Upper lobe of right lung (tissue), 1 donor: ENCODE measurements at regions not wholly inside any gene's neighbourhood (a gene's known extent, or its start where the extent isn't known, plus 50 kb on each side); places are given as distances from the start of the nearest gene placed in this dataset.
"Not testable (repeated sequence)": the region's sequence is repeated elsewhere in the genome, so short reads cannot be mapped to it uniquely, and the experiment has no call there.

ENCODE experiments used
- ATAC-seq: fragments of 200-7000 bp; cut with Tn5 transposase; one replicate; pipeline ENCODE4 v1.9.1; 2020; ENCODE audit warnings: mild to moderate bottlenecking, moderate library complexity
- DNase-seq: peaks from one replicate; pipeline ENCODE4 v3.0.0-alpha.2; 2020
- H3K27ac ChIP-seq: fragments of 200-600 bp; one replicate; pipeline ENCODE4 v1.8.0; 2022
- H3K27me3 ChIP-seq: fragments of 200-600 bp; one replicate; pipeline ENCODE4 v1.8.0; 2022; ENCODE audit warnings: mild to moderate bottlenecking
- H3K36me3 ChIP-seq: fragments of 200-600 bp; one replicate; pipeline ENCODE4 v1.8.0; 2022
- H3K4me1 ChIP-seq: fragments of 200-600 bp; one replicate; pipeline ENCODE4 v1.8.0; 2022
- H3K4me3 ChIP-seq: fragments of 200-600 bp; one replicate; pipeline ENCODE4 v1.8.0; 2022; ENCODE audit warnings: mild to moderate bottlenecking
- H3K9me3 ChIP-seq: fragments of 200-600 bp; one replicate; pipeline ENCODE4 v1.8.0; 2022
- CTCF ChIP-seq: fragments of 200-600 bp; IDR thresholded peaks from one replicate; pipeline ENCODE4 v1.8.0; 2022; ENCODE audit warnings: antibody characterized with exemption
- intact Hi-C: fragments of 100-400 bp; cut with DNase I; formaldehyde crosslinking; loops from one replicate; pipeline ENCODE4 v1.11.0; 2022
- donor health status: DM: no; HTN: yes; CAD: no; lungs with severe emphysema.

- no peaks in the 10 kb centered on the region for H3K9me3 ChIP-seq
- TF ChIP-seq CTCF = no peak
- H3K27me3 ChIP-seq = no peaks in the 10 kb centered on the region
- no peak for DNase-seq
- no peaks in the 10 kb centered on the region for H3K4me1 ChIP-seq
- H3K36me3 ChIP-seq = no peaks in the 10 kb centered on the region
- H3K27ac ChIP-seq = no peak overlapping the region
- H3K4me3 ChIP-seq = no peak overlapping the region
- intact Hi-C loops = no loop called here
- ATAC-seq = no peak
Measured at GRCh38 chr2:48202863-48203642, 111.4 kb upstream of the FOXN2 start.

- Histone ChIP-seq H3K9me3 (no peaks in the 10 kb centered on the region), H3K36me3 (no peaks in the 10 kb centered on the region), H3K4me3 (no peak overlapping the region), H3K27ac (no peak overlapping the region), H3K4me1 (peaks cover 6% of the 10 kb centered on the region), H3K27me3 (no peaks in the 10 kb centered on the region)
- DNase-seq (no peak), ATAC-seq (no peak)
- no peak for TF ChIP-seq CTCF
- intact Hi-C loops = no loop called here
Measured at GRCh38 chr2:48203668-48204067, 110.8 kb upstream of the FOXN2 start.

GRCh38 chr2:48204750-48205136 is 109.7 kb upstream of the FOXN2 start:
- no peak overlapping the region for H3K27ac ChIP-seq
- H3K9me3 ChIP-seq = no peaks in the 10 kb centered on the region
- ATAC-seq (no peak), DNase-seq (no peak)
- no peaks in the 10 kb centered on the region for H3K36me3 ChIP-seq
- no peaks in the 10 kb centered on the region for H3K27me3 ChIP-seq
- no peak overlapping the region for H3K4me3 ChIP-seq
- peaks cover 12% of the 10 kb centered on the region for H3K4me1 ChIP-seq
- TF ChIP-seq CTCF = no peak
- intact Hi-C loops = no loop called here

GRCh38 chr2:48205137-48205798 is 109.2 kb upstream of the FOXN2 start:
- no peak overlapping the region for H3K4me3 ChIP-seq
- no peak for DNase-seq
- no peak for ATAC-seq
- H3K27ac ChIP-seq = no peak overlapping the region
- H3K27me3 ChIP-seq = no peaks in the 10 kb centered on the region
- intact Hi-C loops = no loop called here
- H3K36me3 ChIP-seq = no peaks in the 10 kb centered on the region
- H3K4me1 ChIP-seq = peaks cover 12% of the 10 kb centered on the region
- TF ChIP-seq CTCF = no peak
- H3K9me3 ChIP-seq = no peaks in the 10 kb centered on the region

GRCh38 chr2:48206056-48206656 is 108.3 kb upstream of the FOXN2 start:
- H3K4me3 ChIP-seq, H3K27ac ChIP-seq, intact Hi-C loops, H3K36me3 ChIP-seq, DNase-seq, ATAC-seq, H3K27me3 ChIP-seq, H3K9me3 ChIP-seq: not testable (repeated sequence)
- peaks cover 12% of the 10 kb centered on the region for H3K4me1 ChIP-seq

- intact Hi-C loops = no loop called here
- no peak overlapping the region for H3K4me3 ChIP-seq
- ATAC-seq (no peak), DNase-seq (no peak)
- H3K27me3 ChIP-seq = no peaks in the 10 kb centered on the region
- H3K9me3 ChIP-seq = no peaks in the 10 kb centered on the region
- peaks cover 12% of the 10 kb centered on the region for H3K4me1 ChIP-seq
- TF ChIP-seq CTCF = no peak
- H3K36me3 ChIP-seq = no peaks in the 10 kb centered on the region
- H3K27ac ChIP-seq = no peak overlapping the region
Measured at GRCh38 chr2:48207201-48207641, 107.3 kb upstream of the FOXN2 start.
